HL-60 (cell line): ENCODE measurements at regions not wholly inside any gene's neighbourhood (a gene's known extent, or its start where the extent isn't known, plus 50 kb on each side); places are given as distances from the start of the nearest gene placed in this dataset.

Source experiments
- DNase-seq, 2 experiments: peaks; one replicate each; pipeline ENCODE4 v3.0.0-alpha.2; 2010 to 2020; ENCODE audit warnings: low read depth in 1 of 2, low spot score in 1 of 2
- H3K27ac ChIP-seq: fragments of 250-450 bp; sonication (Bioruptor Pico); replicated peaks from 2 replicates; pipeline ENCODE4 v1.5.1; 2020; ENCODE audit warnings: mild to moderate bottlenecking, moderate library complexity
- H3K27me3 ChIP-seq: fragments of 250-450 bp; sonication (Bioruptor Pico); 2 replicates; pipeline ENCODE4 v1.5.1; 2021; ENCODE audit warnings: mild to moderate bottlenecking, moderate library complexity; ENCODE audit not compliant: insufficient read depth, poor library complexity, severe bottlenecking
- H3K4me3 ChIP-seq: replicated peaks from 2 replicates; pipeline ENCODE4 v1.5.1; 2011; ENCODE audit warnings: mild to moderate bottlenecking, control low read depth, low read length; ENCODE audit not compliant: insufficient read depth
- GABPA ChIP-seq: IDR thresholded peaks from 2 replicates; pipeline ENCODE4 v1.6.1; 2012; ENCODE audit warnings: low read depth
- POLR2AphosphoS5 ChIP-seq: IDR thresholded peaks from 2 replicates; pipeline ENCODE4 v1.6.1; 2012; ENCODE audit warnings: low read depth
- SPI1 ChIP-seq: IDR thresholded peaks from 2 replicates; pipeline ENCODE4 v1.6.1; 2012; ENCODE audit warnings: low read depth, mild to moderate bottlenecking, borderline replicate concordance
- TF ChIP-seq, protein P1 (sequence below): IDR thresholded peaks from one replicate; pipeline ENCODE4 v1.5.1; 2011; ENCODE audit warnings: low read length, control low read depth, inconsistent platforms; ENCODE audit not compliant: insufficient read depth
- TF ChIP-seq, protein P2 (sequence below): IDR thresholded peaks from 2 replicates; pipeline ENCODE4 v1.6.1; 2012; ENCODE audit warnings: low read depth; ENCODE audit not compliant: insufficient replicate concordance

DNA sequence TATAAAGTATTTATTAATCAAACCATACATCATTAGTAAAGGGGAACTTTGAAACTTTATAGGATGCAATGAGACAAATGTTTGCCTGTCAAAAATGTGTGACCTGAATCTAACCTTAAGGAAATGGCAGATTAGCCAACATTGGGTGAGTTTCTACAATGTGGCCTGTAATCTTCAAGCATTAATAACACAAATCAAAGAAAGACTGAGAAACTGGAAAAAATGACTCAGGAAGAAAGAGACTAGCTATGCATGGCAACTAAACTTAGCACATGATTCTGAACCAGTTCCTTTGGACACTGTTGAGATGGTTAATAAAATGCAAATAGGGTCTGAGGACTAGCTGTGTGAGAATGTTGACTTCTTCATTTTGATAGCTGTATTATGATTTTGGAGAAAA, 628.6 kb upstream of the ID2 start:
- no peak overlapping the region for H3K4me3 ChIP-seq
- H3K27ac ChIP-seq: no peak overlapping the region
- H3K27me3 ChIP-seq: no peaks in the 10 kb centered on the region
- TF ChIP-seq, protein P1, sequence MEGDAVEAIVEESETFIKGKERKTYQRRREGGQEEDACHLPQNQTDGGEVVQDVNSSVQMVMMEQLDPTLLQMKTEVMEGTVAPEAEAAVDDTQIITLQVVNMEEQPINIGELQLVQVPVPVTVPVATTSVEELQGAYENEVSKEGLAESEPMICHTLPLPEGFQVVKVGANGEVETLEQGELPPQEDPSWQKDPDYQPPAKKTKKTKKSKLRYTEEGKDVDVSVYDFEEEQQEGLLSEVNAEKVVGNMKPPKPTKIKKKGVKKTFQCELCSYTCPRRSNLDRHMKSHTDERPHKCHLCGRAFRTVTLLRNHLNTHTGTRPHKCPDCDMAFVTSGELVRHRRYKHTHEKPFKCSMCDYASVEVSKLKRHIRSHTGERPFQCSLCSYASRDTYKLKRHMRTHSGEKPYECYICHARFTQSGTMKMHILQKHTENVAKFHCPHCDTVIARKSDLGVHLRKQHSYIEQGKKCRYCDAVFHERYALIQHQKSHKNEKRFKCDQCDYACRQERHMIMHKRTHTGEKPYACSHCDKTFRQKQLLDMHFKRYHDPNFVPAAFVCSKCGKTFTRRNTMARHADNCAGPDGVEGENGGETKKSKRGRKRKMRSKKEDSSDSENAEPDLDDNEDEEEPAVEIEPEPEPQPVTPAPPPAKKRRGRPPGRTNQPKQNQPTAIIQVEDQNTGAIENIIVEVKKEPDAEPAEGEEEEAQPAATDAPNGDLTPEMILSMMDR: no peak
- TF ChIP-seq GABPA (no peak), SPI1 (no peak), POLR2AphosphoS5 (no peak)
- TF ChIP-seq, protein P2, sequence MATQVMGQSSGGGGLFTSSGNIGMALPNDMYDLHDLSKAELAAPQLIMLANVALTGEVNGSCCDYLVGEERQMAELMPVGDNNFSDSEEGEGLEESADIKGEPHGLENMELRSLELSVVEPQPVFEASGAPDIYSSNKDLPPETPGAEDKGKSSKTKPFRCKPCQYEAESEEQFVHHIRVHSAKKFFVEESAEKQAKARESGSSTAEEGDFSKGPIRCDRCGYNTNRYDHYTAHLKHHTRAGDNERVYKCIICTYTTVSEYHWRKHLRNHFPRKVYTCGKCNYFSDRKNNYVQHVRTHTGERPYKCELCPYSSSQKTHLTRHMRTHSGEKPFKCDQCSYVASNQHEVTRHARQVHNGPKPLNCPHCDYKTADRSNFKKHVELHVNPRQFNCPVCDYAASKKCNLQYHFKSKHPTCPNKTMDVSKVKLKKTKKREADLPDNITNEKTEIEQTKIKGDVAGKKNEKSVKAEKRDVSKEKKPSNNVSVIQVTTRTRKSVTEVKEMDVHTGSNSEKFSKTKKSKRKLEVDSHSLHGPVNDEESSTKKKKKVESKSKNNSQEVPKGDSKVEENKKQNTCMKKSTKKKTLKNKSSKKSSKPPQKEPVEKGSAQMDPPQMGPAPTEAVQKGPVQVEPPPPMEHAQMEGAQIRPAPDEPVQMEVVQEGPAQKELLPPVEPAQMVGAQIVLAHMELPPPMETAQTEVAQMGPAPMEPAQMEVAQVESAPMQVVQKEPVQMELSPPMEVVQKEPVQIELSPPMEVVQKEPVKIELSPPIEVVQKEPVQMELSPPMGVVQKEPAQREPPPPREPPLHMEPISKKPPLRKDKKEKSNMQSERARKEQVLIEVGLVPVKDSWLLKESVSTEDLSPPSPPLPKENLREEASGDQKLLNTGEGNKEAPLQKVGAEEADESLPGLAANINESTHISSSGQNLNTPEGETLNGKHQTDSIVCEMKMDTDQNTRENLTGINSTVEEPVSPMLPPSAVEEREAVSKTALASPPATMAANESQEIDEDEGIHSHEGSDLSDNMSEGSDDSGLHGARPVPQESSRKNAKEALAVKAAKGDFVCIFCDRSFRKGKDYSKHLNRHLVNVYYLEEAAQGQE: no peak
- no peak for DNase-seq

DNA sequence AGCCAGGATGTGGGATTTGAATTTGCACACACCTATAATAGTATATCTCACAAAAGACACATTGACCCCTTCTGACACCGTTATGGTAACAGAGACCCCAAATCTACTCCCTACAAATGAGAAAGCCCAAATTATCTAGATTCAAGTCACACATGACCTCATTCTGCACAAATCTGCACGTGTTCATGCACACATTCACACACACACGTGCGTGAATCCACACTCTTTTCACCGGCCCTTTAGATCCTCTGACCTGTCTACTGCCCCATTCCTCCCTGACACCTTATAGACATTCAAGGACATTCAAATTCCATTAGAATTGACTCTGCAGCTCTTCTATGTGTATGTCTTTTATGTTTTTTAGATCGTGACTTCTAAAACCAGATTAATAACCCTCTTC, 627.8 kb upstream of the ID2 start:
- Histone ChIP-seq H3K4me3 (no peak overlapping the region), H3K27ac (no peak overlapping the region), H3K27me3 (no peaks in the 10 kb centered on the region)
- no peak for DNase-seq
- TF ChIP-seq POLR2AphosphoS5: no peak
- TF ChIP-seq, protein P2: no peak
- TF ChIP-seq SPI1: no peak
- TF ChIP-seq GABPA: no peak
- TF ChIP-seq, protein P1: no peak

DNA sequence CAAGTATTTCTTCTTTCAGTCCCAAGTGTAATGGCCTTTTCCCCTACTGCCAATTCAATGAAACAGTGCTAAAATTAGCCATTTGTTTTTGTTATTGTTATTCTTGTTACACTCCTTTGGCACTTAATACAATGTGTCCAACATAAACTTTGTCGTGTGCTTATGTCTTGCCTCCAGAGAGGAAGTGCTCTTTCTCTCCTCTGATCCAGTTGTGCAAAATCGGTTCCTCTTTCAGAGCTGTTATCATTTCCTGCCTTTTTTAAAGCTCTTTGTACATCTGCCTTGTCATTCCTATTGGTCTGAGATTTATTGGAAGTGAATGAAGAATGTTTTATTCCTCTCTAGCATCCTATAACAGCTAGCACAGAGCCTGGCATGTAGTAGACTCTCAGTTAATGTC, 623.2 kb upstream of the ID2 start:
- Histone ChIP-seq H3K27me3 (no peaks in the 10 kb centered on the region), H3K27ac (peak overlapping the region; percentile 19), H3K4me3 (no peak overlapping the region)
- TF ChIP-seq GABPA (peak; percentile 20; the same call in 1 of the 2 replicates), SPI1 (peak; percentile 100), POLR2AphosphoS5 (no peak)
- TF ChIP-seq, protein P2: no peak
- TF ChIP-seq, protein P1: no peak
- peak; percentile 39 to 73 for DNase-seq
